Naive thymus-derived CD4-positive, alpha-beta T cell (primary cell): ENCODE measurements at regions not wholly inside any gene's neighbourhood (a gene's known extent, or its start where the extent isn't known, plus 50 kb on each side); places are given as distances from the start of the nearest gene placed in this dataset.

Experiments used
- ATAC-seq: fragments of 150-1000 bp; cut with Tn5 transposase; 2 replicates; pipeline ENCODE4 v1.10.0; 2021; ENCODE audit warnings: mild to moderate bottlenecking, moderate library complexity
- CTCF ChIA-PET: fragments of 350-600 bp; sonication (Branson Sonifier 250); formaldehyde crosslinking; loops from one replicate; lab custom pipeline; 2021; ENCODE audit warnings: antibody characterized with exemption; lab: Charles Lee
- POLR2A ChIA-PET: fragments of 350-600 bp; sonication (Branson Sonifier 250); formaldehyde crosslinking; loops from one replicate; lab custom pipeline; 2021; ENCODE audit warnings: antibody characterized with exemption, inconsistent platforms; lab: Charles Lee
- DNase-seq, 9 donors: peaks; one replicate each; pipeline versions ENCODE4 v3.0.0 to v3.0.0-alpha.2; 2020 to 2022; ENCODE audit warnings: mixed read lengths in 1 of 9
- H3K27ac ChIP-seq: one replicate; pipeline ENCODE4 v1.7.0; 2013; ENCODE audit warnings: mild to moderate bottlenecking, low read depth, low read length, moderate library complexity
- H3K27me3 ChIP-seq, 2 donors: one replicate each; pipeline ENCODE4 v1.7.0; 2013; ENCODE audit warnings: low read length in 2 of 2, mild to moderate bottlenecking in 2 of 2, moderate library complexity in 2 of 2; ENCODE audit not compliant: control insufficient read depth in 2 of 2, insufficient read depth in 2 of 2
- H3K36me3 ChIP-seq, 3 experiments: 1 replicate in 2 of 3; 2 replicates in 1 of 3; pipeline ENCODE4 v1.7.0; 2013; ENCODE audit warnings: low read length in 3 of 3, mild to moderate bottlenecking in 3 of 3, moderate library complexity in 1 of 3; ENCODE audit not compliant: insufficient read depth in 3 of 3, control insufficient read depth in 2 of 3
- H3K4me1 ChIP-seq, 2 donors: one replicate each; pipeline ENCODE4 v1.7.0; 2013; ENCODE audit warnings: low read length in 2 of 2, mild to moderate bottlenecking in 2 of 2, moderate library complexity in 1 of 2; ENCODE audit not compliant: control insufficient read depth in 2 of 2, insufficient read depth in 2 of 2
- H3K4me3 ChIP-seq: 2 replicates; pipeline ENCODE4 v1.7.0; 2013; ENCODE audit warnings: mild to moderate bottlenecking, low read length
- H3K9me3 ChIP-seq, 3 experiments: 1 replicate in 2 of 3; 2 replicates in 1 of 3; pipeline ENCODE4 v1.7.0; 2013; ENCODE audit warnings: low read length in 3 of 3; ENCODE audit not compliant: control insufficient read depth in 2 of 3
- H3K27ac Mint-ChIP-seq, 9 donors: one replicate each; pipeline ENCODE4 v1.8.0; 2020 to 2022; ENCODE audit warnings: mixed read lengths in 9 of 9, mild to moderate bottlenecking in 8 of 9, moderate library complexity in 5 of 9, inconsistent platforms in 2 of 9
- H3K27me3 Mint-ChIP-seq, 5 donors: one replicate each; pipeline ENCODE4 v1.8.0; 2021 to 2022; ENCODE audit warnings: mixed read lengths in 5 of 5, mild to moderate bottlenecking in 1 of 5
- H3K36me3 Mint-ChIP-seq, 5 donors: one replicate each; pipeline ENCODE4 v1.8.0; 2020 to 2022; ENCODE audit warnings: mixed read lengths in 5 of 5, mild to moderate bottlenecking in 3 of 5, inconsistent platforms in 1 of 5
- H3K4me1 Mint-ChIP-seq, 7 donors: one replicate each; pipeline ENCODE4 v1.8.0; 2020 to 2022; ENCODE audit warnings: mixed read lengths in 7 of 7, mild to moderate bottlenecking in 3 of 7, inconsistent platforms in 1 of 7
- H3K4me3 Mint-ChIP-seq, 10 donors: one replicate each; pipeline ENCODE4 v1.8.0; 2020 to 2022; ENCODE audit warnings: mild to moderate bottlenecking in 10 of 10, mixed read lengths in 10 of 10, moderate library complexity in 6 of 10, inconsistent platforms in 2 of 10
- H3K9me3 Mint-ChIP-seq, 11 donors: one replicate each; pipeline ENCODE4 v1.8.0; 2020 to 2022; ENCODE audit warnings: mixed read lengths in 11 of 11, mild to moderate bottlenecking in 4 of 11, inconsistent platforms in 1 of 11, moderate library complexity in 1 of 11
- intact Hi-C, 2 donors: fragments of 100-400 bp; cut with micrococcal nuclease; formaldehyde crosslinking; loops; one replicate each; pipeline ENCODE4 v1.15.1; 2023

- Mint-ChIP-seq H3K27ac (no peak overlapping the region), H3K27me3 (peaks cover 0 to 62% (median 35%) of the 10 kb centered on the region in 5 donors), H3K36me3 (no peaks in the 10 kb centered on the region), H3K9me3 (peaks cover 0 to 5% (median 0%) of the 10 kb centered on the region in 11 donors), H3K4me1 (no peaks in the 10 kb centered on the region), H3K4me3 (no peak overlapping the region)
- CTCF ChIA-PET: no interaction called here
- intact Hi-C loops: no loop called here
- Histone ChIP-seq H3K27me3 (no peaks in the 10 kb centered on the region), H3K4me3 (no peak overlapping the region), H3K4me1 (no peaks in the 10 kb centered on the region), H3K9me3 (no peaks in the 10 kb centered on the region), H3K27ac (no peak overlapping the region), H3K36me3 (no peaks in the 10 kb centered on the region)
- ATAC-seq (no peak), DNase-seq (no peak)
- POLR2A ChIA-PET: no interaction called here
Observed at GRCh38 chr5:2005101-2006041, 122.6 kb upstream of the IRX4 start.

- Mint-ChIP-seq H3K36me3 (no peaks in the 10 kb centered on the region), H3K9me3 (peaks cover 0 to 5% (median 0%) of the 10 kb centered on the region in 11 donors), H3K4me3 (no peak overlapping the region), H3K4me1 (no peaks in the 10 kb centered on the region), H3K27me3 (peaks cover 0 to 59% (median 31%) of the 10 kb centered on the region in 5 donors), H3K27ac (no peak overlapping the region)
- ATAC-seq (no peak), DNase-seq (no peak)
- Histone ChIP-seq H3K27me3 (no peaks in the 10 kb centered on the region), H3K27ac (no peak overlapping the region), H3K36me3 (no peaks in the 10 kb centered on the region), H3K9me3 (no peaks in the 10 kb centered on the region), H3K4me3 (no peak overlapping the region), H3K4me1 (no peaks in the 10 kb centered on the region)
- ChIA-PET POLR2A (no interaction called here), CTCF (no interaction called here)
- intact Hi-C loops: no loop called here
Observed at GRCh38 chr5:2003690-2004365, 121.1 kb upstream of the IRX4 start.

GRCh38 chr5:2003206-2003605 is 120.5 kb upstream of the IRX4 start:
- H3K36me3 Mint-ChIP-seq: peaks cover 0 to 4% (median 0%) of the 10 kb centered on the region in 5 donors
- H3K27ac ChIP-seq: no peak overlapping the region
- POLR2A ChIA-PET: no interaction called here
- no peak overlapping the region for H3K4me3 Mint-ChIP-seq
- H3K4me1 ChIP-seq: no peaks in the 10 kb centered on the region
- DNase-seq (no peak), ATAC-seq (no peak)
- H3K27ac Mint-ChIP-seq: no peak overlapping the region
- H3K9me3 Mint-ChIP-seq: peaks cover 0 to 8% (median 5%) of the 10 kb centered on the region in 11 donors
- no peaks in the 10 kb centered on the region for H3K27me3 ChIP-seq
- no peak overlapping the region for H3K4me3 ChIP-seq
- peaks cover 0 to 60% (median 32%) of the 10 kb centered on the region in 5 donors for H3K27me3 Mint-ChIP-seq
- CTCF ChIA-PET: no interaction called here
- intact Hi-C loops: no loop called here
- peaks cover 0 to 3% (median 0%) of the 10 kb centered on the region in 3 experiments for H3K9me3 ChIP-seq
- H3K36me3 ChIP-seq: no peaks in the 10 kb centered on the region
- H3K4me1 Mint-ChIP-seq: no peaks in the 10 kb centered on the region

GRCh38 chr5:2001300-2001699 is 118.6 kb upstream of the IRX4 start:
- peaks cover 0 to 9% (median 4%) of the 10 kb centered on the region in 5 donors for H3K36me3 Mint-ChIP-seq
- Histone ChIP-seq H3K4me1 (no peaks in the 10 kb centered on the region), H3K27me3 (no peaks in the 10 kb centered on the region), H3K36me3 (no peaks in the 10 kb centered on the region), H3K9me3 (peaks cover 0 to 5% (median 0%) of the 10 kb centered on the region in 3 experiments), H3K27ac (no peak overlapping the region), H3K4me3 (no peak overlapping the region)
- no peak overlapping the region for H3K4me3 Mint-ChIP-seq
- ATAC-seq (no peak), DNase-seq (no peak)
- peaks cover 0 to 71% (median 43%) of the 10 kb centered on the region in 5 donors for H3K27me3 Mint-ChIP-seq
- no peak overlapping the region for H3K27ac Mint-ChIP-seq
- intact Hi-C loops: no loop called here
- POLR2A ChIA-PET: no interaction called here
- CTCF ChIA-PET: no interaction called here
- peaks cover 2 to 15% (median 10%) of the 10 kb centered on the region in 11 donors for H3K9me3 Mint-ChIP-seq
- no peaks in the 10 kb centered on the region for H3K4me1 Mint-ChIP-seq

DNA sequence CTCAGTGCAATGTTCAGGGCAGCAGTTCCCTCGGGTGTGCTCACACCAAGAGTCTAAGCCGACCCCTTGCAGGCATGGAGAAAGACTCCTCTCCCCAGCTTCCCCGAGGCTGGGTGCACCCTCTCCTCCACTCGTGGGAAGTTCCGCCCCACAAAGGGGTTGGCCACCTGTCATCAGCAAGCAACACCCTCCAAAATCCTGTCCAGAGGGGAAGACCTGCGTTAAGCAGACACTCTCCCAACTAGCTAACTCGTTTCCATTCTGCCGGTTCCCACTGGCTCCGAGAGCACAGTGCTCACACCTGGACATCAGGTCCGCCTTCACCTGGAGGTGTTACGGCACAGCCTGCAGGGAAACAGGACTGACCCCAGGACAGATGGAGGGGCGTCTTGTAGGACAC is 117.9 kb upstream of the IRX4 start:
- ATAC-seq (no peak), DNase-seq (no peak)
- peaks cover 0 to 9% (median 4%) of the 10 kb centered on the region in 5 donors for H3K36me3 Mint-ChIP-seq
- ChIA-PET POLR2A (no interaction called here), CTCF (no interaction called here)
- peaks cover 0 to 5% (median 0%) of the 10 kb centered on the region in 3 experiments for H3K9me3 ChIP-seq
- H3K27me3 Mint-ChIP-seq: peaks cover 0 to 78% (median 43%) of the 10 kb centered on the region in 5 donors
- intact Hi-C loops: no loop called here
- no peaks in the 10 kb centered on the region for H3K36me3 ChIP-seq
- no peak overlapping the region for H3K27ac Mint-ChIP-seq
- H3K4me3 ChIP-seq: no peak overlapping the region
- no peak overlapping the region for H3K27ac ChIP-seq
- H3K9me3 Mint-ChIP-seq: peaks cover 2 to 15% (median 10%) of the 10 kb centered on the region in 11 donors
- H3K27me3 ChIP-seq: no peaks in the 10 kb centered on the region
- H3K4me1 ChIP-seq: no peaks in the 10 kb centered on the region
- H3K4me3 Mint-ChIP-seq: no peak overlapping the region
- H3K4me1 Mint-ChIP-seq: no peaks in the 10 kb centered on the region

DNA sequence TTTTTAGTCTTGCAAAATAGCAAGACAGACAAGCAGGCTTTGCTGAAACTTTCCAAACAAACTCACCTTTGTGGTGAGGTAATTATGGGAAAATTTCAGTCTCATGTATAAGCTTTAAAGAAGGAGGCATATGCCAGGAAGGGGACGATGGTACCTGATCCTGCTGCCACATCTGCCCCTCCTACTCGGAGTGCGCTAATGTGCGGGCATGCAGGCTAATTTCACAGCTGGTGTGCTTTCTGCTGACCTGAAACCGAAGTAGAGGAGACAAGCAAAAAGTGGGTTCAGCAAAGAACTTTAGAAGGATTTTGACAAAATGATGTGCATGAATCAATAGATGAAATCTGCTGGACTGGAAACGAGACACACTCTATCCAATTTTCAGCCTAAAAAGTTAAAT is 117.1 kb upstream of the IRX4 start:
- Mint-ChIP-seq H3K36me3 (peaks cover 0 to 9% (median 4%) of the 10 kb centered on the region in 5 donors), H3K4me1 (no peaks in the 10 kb centered on the region), H3K27ac (no peak overlapping the region), H3K4me3 (no peak overlapping the region), H3K9me3 (peaks cover 3 to 15% (median 10%) of the 10 kb centered on the region in 11 donors), H3K27me3 (peaks cover 0 to 79% (median 43%) of the 10 kb centered on the region in 5 donors)
- CTCF ChIA-PET: no interaction called here
- ATAC-seq (no peak), DNase-seq (no peak)
- H3K9me3 ChIP-seq: peaks cover 0 to 5% (median 0%) of the 10 kb centered on the region in 3 experiments
- no peaks in the 10 kb centered on the region for H3K4me1 ChIP-seq
- H3K4me3 ChIP-seq: no peak overlapping the region
- H3K36me3 ChIP-seq: no peaks in the 10 kb centered on the region
- intact Hi-C loops: no loop called here
- POLR2A ChIA-PET: no interaction called here
- no peaks in the 10 kb centered on the region for H3K27me3 ChIP-seq
- no peak overlapping the region for H3K27ac ChIP-seq
